Activated CD4-positive, alpha-beta T cell treated with anti-CD3 and anti-CD28 coated beads, Interleukin-2, amount 10 ng/mL, durations not matched to agents 7 days and 5 days (primary cell): ENCODE measurements at regions not wholly inside any gene's neighbourhood (a gene's known extent, or its start where the extent isn't known, plus 50 kb on each side); places are given as distances from the start of the nearest gene placed in this dataset.

Source experiments
- CTCF ChIA-PET: fragments of 350-600 bp; sonication (Branson Sonifier 250); formaldehyde crosslinking; loops from one replicate; lab custom pipeline; 2021; ENCODE audit warnings: antibody characterized with exemption; lab: Charles Lee
- POLR2A ChIA-PET: fragments of 350-600 bp; sonication (Branson Sonifier 250); formaldehyde crosslinking; loops from one replicate; lab custom pipeline; 2021; ENCODE audit warnings: antibody characterized with exemption; lab: Charles Lee
- DNase-seq: peaks from one replicate; pipeline ENCODE4 v3.0.0-alpha.2; 2020
- H3K27ac Mint-ChIP-seq: one replicate; pipeline ENCODE4 v1.8.0; 2021; ENCODE audit warnings: mild to moderate bottlenecking, moderate library complexity, mixed read lengths
- H3K27me3 Mint-ChIP-seq: one replicate; pipeline ENCODE4 v1.8.0; 2021; ENCODE audit warnings: mixed read lengths
- H3K36me3 Mint-ChIP-seq: one replicate; pipeline ENCODE4 v1.8.0; 2021; ENCODE audit warnings: low read depth, mixed read lengths
- H3K4me1 Mint-ChIP-seq: one replicate; pipeline ENCODE4 v1.8.0; 2021; ENCODE audit warnings: mixed read lengths
- H3K4me3 Mint-ChIP-seq: one replicate; pipeline ENCODE4 v1.8.0; 2021; ENCODE audit warnings: mild to moderate bottlenecking, moderate library complexity, mixed read lengths
- H3K9me3 Mint-ChIP-seq: one replicate; pipeline ENCODE4 v1.8.0; 2021; ENCODE audit warnings: mixed read lengths

- H3K4me3 Mint-ChIP-seq = no peak overlapping the region
- no peaks in the 10 kb centered on the region for H3K9me3 Mint-ChIP-seq
- ChIA-PET CTCF (no interaction called here), POLR2A (no interaction called here)
- H3K36me3 Mint-ChIP-seq = no peaks in the 10 kb centered on the region
- no peak for DNase-seq
- no peaks in the 10 kb centered on the region for H3K27me3 Mint-ChIP-seq
- no peak overlapping the region for H3K27ac Mint-ChIP-seq
- H3K4me1 Mint-ChIP-seq = peaks cover 9% of the 10 kb centered on the region
These were observed 220.9 kb downstream of the HACE1 start for GRCh38 chr6:104638841-104639290.

- no peaks in the 10 kb centered on the region for H3K36me3 Mint-ChIP-seq
- H3K27me3 Mint-ChIP-seq = peaks cover 6% of the 10 kb centered on the region
- no peak overlapping the region for H3K27ac Mint-ChIP-seq
- POLR2A ChIA-PET = no interaction called here
- H3K4me1 Mint-ChIP-seq = no peaks in the 10 kb centered on the region
- CTCF ChIA-PET = no interaction called here
- no peaks in the 10 kb centered on the region for H3K9me3 Mint-ChIP-seq
- H3K4me3 Mint-ChIP-seq = no peak overlapping the region
- no peak for DNase-seq
These were observed 226.6 kb downstream of the HACE1 start for GRCh38 chr6:104633125-104633524.

DNA sequence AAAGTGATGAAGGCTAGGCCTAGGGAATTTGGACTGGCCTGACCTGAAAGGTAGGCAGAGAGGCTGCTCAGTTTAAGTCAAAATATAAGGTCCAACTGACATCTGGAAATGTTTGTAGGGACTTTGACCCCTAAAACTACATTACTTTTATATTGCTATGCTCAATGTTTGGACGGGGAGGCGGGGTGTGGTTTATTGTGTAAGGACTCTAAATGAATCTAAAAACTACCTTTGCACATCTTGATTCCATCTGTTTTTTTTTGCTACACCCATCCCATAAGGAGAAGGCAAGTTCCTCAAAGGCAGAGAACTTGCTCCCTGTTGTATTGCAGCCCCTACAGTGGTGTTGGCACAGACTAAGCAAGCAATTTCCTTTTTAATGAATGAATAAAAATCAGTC lies 227.1 kb downstream of the HACE1 start:
- CTCF ChIA-PET = no interaction called here
- no peak overlapping the region for H3K4me3 Mint-ChIP-seq

DNA sequence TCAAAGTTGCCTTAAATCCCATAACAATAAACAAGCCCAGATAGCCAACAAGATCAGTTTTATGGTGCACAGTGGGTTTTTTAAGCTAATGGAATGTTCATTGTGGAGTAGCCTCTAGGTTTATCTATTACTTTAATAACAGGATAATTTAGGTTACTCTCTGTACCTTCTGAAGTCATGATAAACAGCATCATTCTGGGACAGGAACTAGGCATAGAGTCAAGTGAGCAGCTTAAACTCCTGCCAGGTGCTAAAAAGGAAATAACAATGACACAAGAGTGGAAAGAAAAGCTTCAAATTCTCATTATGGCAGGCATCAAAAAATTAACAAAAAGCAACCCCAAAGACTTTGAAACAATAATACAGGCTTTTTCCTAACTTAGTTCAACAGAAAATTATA lies 228.8 kb downstream of the HACE1 start:
- CTCF ChIA-PET = no interaction called here
- POLR2A ChIA-PET = no interaction called here
- H3K4me3 Mint-ChIP-seq = no peak overlapping the region

More for the DNA sequence above, 227.1 kb downstream of the HACE1 start:
- no peak for DNase-seq
- H3K9me3 Mint-ChIP-seq = no peaks in the 10 kb centered on the region
- H3K27ac Mint-ChIP-seq = no peak overlapping the region
- H3K4me1 Mint-ChIP-seq = no peaks in the 10 kb centered on the region
- H3K36me3 Mint-ChIP-seq = no peaks in the 10 kb centered on the region
- POLR2A ChIA-PET = no interaction called here
- peaks cover 6% of the 10 kb centered on the region for H3K27me3 Mint-ChIP-seq

GRCh38 chr6:104630522-104630921 lies 229.2 kb downstream of the HACE1 start:
- ChIA-PET CTCF (no interaction called here), POLR2A (no interaction called here)
- Mint-ChIP-seq H3K27me3 (peaks cover 6% of the 10 kb centered on the region), H3K4me3 (no peak overlapping the region), H3K27ac (no peak overlapping the region), H3K9me3 (no peaks in the 10 kb centered on the region), H3K36me3 (no peaks in the 10 kb centered on the region), H3K4me1 (no peaks in the 10 kb centered on the region)
- DNase-seq = no peak

More for the DNA sequence above, 228.8 kb downstream of the HACE1 start:
- no peaks in the 10 kb centered on the region for H3K36me3 Mint-ChIP-seq
- no peak overlapping the region for H3K27ac Mint-ChIP-seq
- DNase-seq = no peak
- peaks cover 6% of the 10 kb centered on the region for H3K27me3 Mint-ChIP-seq
- no peaks in the 10 kb centered on the region for H3K4me1 Mint-ChIP-seq
- H3K9me3 Mint-ChIP-seq = no peaks in the 10 kb centered on the region

DNA sequence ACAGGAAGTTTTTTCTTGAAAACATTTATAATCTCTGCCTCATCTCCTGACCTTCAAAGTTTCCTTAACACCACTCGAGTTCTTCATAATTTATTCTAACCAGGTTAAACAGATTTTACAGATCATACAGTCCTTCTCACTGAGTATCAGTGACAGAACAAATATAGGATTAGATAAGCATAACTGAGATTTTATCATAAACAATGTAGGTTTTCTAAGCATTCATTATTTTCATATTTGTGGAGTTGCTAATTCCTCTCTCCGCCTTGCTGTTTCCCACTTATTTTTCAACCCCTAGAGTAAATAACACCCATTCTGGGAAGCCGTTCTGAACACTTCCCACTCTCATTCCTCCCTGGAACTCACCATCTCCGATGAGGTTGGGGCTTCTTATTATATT lies 229.9 kb downstream of the HACE1 start:
- Mint-ChIP-seq H3K9me3 (no peaks in the 10 kb centered on the region), H3K4me3 (no peak overlapping the region), H3K4me1 (no peaks in the 10 kb centered on the region), H3K36me3 (no peaks in the 10 kb centered on the region), H3K27ac (no peak overlapping the region), H3K27me3 (peaks cover 6% of the 10 kb centered on the region)
- CTCF ChIA-PET = no interaction called here
- POLR2A ChIA-PET = no interaction called here
- no peak for DNase-seq

- H3K27me3 Mint-ChIP-seq = peaks cover 6% of the 10 kb centered on the region
- CTCF ChIA-PET = no interaction called here
- no peak overlapping the region for H3K4me3 Mint-ChIP-seq
- POLR2A ChIA-PET = no interaction called here
- no peaks in the 10 kb centered on the region for H3K36me3 Mint-ChIP-seq
- no peaks in the 10 kb centered on the region for H3K4me1 Mint-ChIP-seq
- no peak overlapping the region for H3K27ac Mint-ChIP-seq
- no peak for DNase-seq
- no peaks in the 10 kb centered on the region for H3K9me3 Mint-ChIP-seq
These were observed 234.2 kb downstream of the HACE1 start for GRCh38 chr6:104625536-104625935.

DNA sequence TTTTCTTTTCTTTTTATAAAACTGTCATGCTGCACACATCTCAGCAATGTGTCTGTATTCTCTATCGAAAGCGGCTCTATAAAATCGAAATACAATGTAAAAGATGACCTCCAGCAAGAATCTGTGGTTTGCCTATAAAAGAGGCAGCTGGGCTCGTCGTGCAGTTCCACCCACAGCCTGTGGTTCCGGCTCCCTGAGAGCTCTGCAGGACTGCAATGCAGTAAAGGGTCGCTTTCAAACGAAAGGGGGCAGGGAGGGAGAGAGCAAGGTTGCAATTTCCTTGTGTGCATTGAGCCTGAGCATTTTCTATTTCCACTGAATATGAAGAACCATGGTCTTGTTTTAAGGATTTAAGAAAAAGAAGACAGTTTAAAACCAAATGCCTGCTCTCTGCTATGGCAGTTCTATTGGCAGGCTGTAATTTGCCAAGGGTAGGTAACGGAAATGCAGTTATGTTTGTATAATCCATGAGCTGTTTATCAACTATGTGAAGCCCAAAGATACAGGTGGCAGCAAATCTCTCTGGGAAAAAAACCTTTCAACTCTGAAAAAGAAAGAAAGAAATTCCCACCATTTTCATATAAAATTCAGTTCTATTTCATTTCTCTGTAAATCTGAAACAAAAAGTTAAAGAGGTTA lies 236.5 kb downstream of the HACE1 start:
- Mint-ChIP-seq H3K27me3 (no peaks in the 10 kb centered on the region), H3K4me3 (no peak overlapping the region), H3K9me3 (no peaks in the 10 kb centered on the region), H3K4me1 (no peaks in the 10 kb centered on the region), H3K36me3 (no peaks in the 10 kb centered on the region), H3K27ac (no peak overlapping the region)
- no peak for DNase-seq
- ChIA-PET POLR2A (no interaction called here), CTCF (no interaction called here)

DNA sequence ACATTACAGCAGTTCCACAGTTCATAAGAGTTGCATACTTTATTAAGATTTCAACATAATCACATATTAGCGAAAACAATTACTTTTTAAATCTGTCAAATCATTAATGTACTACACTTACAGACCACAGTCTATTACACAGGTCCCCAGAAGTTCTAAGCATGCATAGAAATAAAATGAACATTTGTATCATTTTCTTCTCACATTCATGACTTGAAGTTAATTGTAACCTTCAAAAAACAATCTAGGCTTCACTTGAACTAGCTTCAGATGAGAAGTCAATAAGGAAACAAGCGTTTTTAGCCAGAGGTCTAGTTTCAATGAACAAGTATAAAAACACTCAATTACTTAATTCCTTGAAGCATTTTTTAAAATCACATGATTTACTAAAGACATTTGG lies 238.3 kb downstream of the HACE1 start:
- Mint-ChIP-seq H3K4me3 (no peak overlapping the region), H3K9me3 (no peaks in the 10 kb centered on the region), H3K4me1 (no peaks in the 10 kb centered on the region), H3K27me3 (no peaks in the 10 kb centered on the region), H3K27ac (no peak overlapping the region), H3K36me3 (no peaks in the 10 kb centered on the region)
- POLR2A ChIA-PET = no interaction called here
- CTCF ChIA-PET = no interaction called here
- no peak for DNase-seq

DNA sequence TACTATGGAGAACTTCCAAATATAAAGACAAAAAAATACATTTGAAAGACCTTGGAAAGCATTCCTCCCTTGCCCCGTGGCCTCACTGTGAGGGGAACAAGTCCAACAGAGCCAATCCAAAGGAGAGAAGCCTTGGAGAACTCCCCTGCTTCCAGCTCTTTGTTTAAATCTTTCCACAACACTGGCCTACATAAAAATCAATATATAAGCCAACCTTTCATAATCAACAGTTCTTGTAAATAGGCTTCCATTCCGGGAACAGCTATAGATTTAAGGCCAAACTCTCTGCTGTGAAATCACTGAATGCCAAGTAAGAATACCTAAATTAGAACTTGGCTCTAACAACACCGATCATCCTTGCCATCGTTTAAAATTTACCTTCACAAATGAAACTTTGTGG lies 242.1 kb downstream of the HACE1 start:
- ChIA-PET POLR2A (no interaction called here), CTCF (no interaction called here)
- no peak for DNase-seq
- H3K27me3 Mint-ChIP-seq = no peaks in the 10 kb centered on the region
- H3K4me3 Mint-ChIP-seq = no peak overlapping the region
- H3K4me1 Mint-ChIP-seq = no peaks in the 10 kb centered on the region
- no peak overlapping the region for H3K27ac Mint-ChIP-seq
- H3K36me3 Mint-ChIP-seq = no peaks in the 10 kb centered on the region
- H3K9me3 Mint-ChIP-seq = no peaks in the 10 kb centered on the region

DNA sequence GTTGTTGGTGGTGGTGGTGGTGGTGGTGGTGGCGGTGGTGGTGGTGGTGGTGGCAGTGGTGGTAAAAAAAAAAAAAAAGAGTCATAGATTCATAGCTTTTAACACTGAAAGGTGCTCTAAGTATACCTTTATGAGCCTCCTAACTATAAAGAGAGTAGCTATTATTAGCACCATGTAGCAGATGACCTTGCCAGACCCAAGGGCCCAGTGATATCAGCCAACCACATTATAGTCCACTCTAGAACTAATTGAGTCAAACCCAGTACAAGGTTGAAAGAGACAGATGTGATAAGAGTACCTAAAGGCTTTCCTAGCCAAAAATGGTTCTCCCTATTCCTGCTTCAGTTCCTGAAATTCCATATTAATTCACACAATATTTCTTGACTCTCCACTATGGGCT lies 245.3 kb downstream of the HACE1 start:
- Mint-ChIP-seq H3K27ac (no peak overlapping the region), H3K4me3 (no peak overlapping the region), H3K4me1 (no peaks in the 10 kb centered on the region), H3K36me3 (no peaks in the 10 kb centered on the region), H3K27me3 (no peaks in the 10 kb centered on the region), H3K9me3 (no peaks in the 10 kb centered on the region)
- ChIA-PET POLR2A (no interaction called here), CTCF (interaction anchor here (0.8 kb wide), 1 partner anchor 17 kb away, joined by 3 read pairs; no protein-coding TSS in a partner anchor)
- no peak for DNase-seq

GRCh38 chr6:104613416-104614001 lies 246.2 kb downstream of the HACE1 start:
- ChIA-PET POLR2A (no interaction called here), CTCF (interaction anchor here (0.8 kb wide), 1 partner anchor 17 kb away, joined by 3 read pairs; no protein-coding TSS in a partner anchor)
- no peak overlapping the region for H3K27ac Mint-ChIP-seq
- DNase-seq = no peak
- no peak overlapping the region for H3K4me3 Mint-ChIP-seq
- H3K36me3 Mint-ChIP-seq = no peaks in the 10 kb centered on the region
- H3K4me1 Mint-ChIP-seq = no peaks in the 10 kb centered on the region
- no peaks in the 10 kb centered on the region for H3K27me3 Mint-ChIP-seq
- no peaks in the 10 kb centered on the region for H3K9me3 Mint-ChIP-seq

DNA sequence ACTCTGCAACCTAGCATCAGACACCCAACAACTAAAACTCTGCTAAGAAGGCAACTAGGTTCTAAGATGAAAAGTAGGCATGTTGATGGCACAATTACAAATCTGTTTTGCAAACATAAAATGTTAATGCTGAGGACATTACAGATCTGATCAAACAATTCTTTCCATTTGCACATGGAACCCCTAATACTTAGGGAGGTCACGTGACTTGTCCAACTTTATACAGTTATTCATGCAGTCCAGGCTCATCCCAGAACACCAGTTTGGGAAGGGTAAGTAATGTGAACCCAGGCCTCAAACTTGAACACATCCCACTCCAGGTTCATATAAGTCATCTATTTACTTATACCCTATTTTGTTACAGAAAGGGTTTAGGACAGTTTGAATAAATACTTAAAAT lies 247.2 kb downstream of the HACE1 start:
- Mint-ChIP-seq H3K36me3 (no peaks in the 10 kb centered on the region), H3K4me1 (no peaks in the 10 kb centered on the region), H3K27ac (no peak overlapping the region), H3K9me3 (no peaks in the 10 kb centered on the region), H3K27me3 (no peaks in the 10 kb centered on the region), H3K4me3 (no peak overlapping the region)
- ChIA-PET CTCF (no interaction called here), POLR2A (no interaction called here)
- no peak for DNase-seq

- no peaks in the 10 kb centered on the region for H3K27me3 Mint-ChIP-seq
These were observed 251.6 kb downstream of the HACE1 start for GRCh38 chr6:104608101-104608500.

More at GRCh38 chr6:104608101-104608500, 251.6 kb downstream of the HACE1 start:
- DNase-seq = no peak
- no peak overlapping the region for H3K4me3 Mint-ChIP-seq
- H3K9me3 Mint-ChIP-seq = no peaks in the 10 kb centered on the region
- CTCF ChIA-PET = no interaction called here
- no peak overlapping the region for H3K27ac Mint-ChIP-seq
- H3K4me1 Mint-ChIP-seq = peaks cover 6% of the 10 kb centered on the region
- no peaks in the 10 kb centered on the region for H3K36me3 Mint-ChIP-seq
- POLR2A ChIA-PET = no interaction called here
